SIG-M5 (cell line): ENCODE measurements at regions not wholly inside any gene's neighbourhood (a gene's known extent, or its start where the extent isn't known, plus 50 kb on each side); places are given as distances from the start of the nearest gene placed in this dataset.

Experiments used
- DNase-seq: peaks from one replicate; lab custom pipeline; 2025; lab: John Stamatoyannopoulos, UW

DNA sequence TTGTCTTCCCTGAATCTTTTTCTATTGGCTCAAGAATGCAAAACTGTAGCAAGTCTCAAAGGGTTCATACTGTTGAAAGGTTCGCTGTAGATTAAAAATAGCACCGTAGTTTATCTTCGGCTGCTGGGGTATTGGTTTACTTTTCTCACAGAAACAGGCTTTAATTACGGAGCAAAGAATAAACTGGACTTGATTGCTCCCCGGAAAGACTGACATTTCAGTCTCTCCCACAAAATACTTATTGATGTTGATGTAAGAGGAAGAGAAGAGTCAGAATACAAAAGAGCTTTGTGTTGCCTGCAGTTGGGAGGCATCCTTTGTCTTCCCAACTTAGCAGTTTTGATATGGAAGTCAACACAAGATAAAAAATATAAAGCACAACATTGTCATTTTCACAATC, 183.9 kb upstream of the DMAC1 start:
- DNase-seq = no peak

- DNase-seq = no peak
These were observed 183.3 kb upstream of the DMAC1 start for GRCh38 chr9:7982907-7983306.

DNA sequence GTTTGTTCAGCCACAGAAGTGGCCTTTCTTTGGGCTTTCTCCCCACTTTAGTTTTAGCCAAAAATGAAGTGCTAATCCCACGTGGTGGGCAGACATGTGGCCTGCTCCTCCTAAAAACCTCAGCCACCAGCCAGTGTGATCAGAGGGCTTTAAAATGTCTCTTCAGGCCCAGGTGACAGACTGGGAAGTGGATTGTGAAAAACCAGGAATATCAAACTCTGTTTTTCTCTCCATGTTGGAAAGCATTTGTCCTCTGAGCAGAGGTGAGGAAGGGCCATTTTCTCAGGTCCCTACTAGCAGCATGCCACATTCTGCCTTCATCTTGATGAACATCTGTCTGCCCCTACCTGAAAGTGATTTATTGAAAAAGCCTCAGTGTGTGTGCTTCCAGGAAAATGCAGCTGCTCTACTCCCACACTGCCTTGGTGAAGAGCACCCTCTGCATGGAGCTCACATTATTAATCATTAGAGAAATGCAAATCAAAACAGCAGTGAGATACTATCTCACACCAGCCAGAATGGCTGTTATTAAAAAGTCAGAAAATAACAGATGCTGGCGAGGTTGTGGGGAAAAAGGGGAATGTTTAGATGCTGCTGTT, 181.2 kb upstream of the DMAC1 start:
- no peak for DNase-seq

- DNase-seq = no peak
These were observed 180.5 kb upstream of the DMAC1 start for GRCh38 chr9:7980041-7980440.

GRCh38 chr9:7979611-7980010, 180.0 kb upstream of the DMAC1 start:
- no peak for DNase-seq

GRCh38 chr9:7977586-7977985, 178.0 kb upstream of the DMAC1 start:
- no peak for DNase-seq

DNA sequence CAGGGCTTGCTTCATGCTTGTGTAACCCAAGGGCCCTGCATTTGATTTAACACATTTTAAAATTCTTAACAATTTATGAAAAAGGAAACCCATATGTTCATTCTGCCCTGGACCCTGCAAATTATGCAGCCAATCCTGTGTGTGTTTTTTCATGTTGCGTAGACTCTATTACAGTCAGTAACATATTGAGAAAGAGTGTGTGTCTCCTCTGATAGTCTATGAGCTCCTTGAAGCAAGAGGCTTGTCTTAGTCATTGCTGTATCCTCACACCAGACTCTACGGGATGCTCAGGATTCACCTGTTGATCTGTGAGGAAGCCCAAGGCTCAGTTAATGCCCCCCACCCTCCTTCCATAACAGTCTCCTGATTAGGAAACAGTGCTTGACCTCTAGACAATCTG, 177.3 kb upstream of the DMAC1 start:
- DNase-seq = peak; percentile 6

DNA sequence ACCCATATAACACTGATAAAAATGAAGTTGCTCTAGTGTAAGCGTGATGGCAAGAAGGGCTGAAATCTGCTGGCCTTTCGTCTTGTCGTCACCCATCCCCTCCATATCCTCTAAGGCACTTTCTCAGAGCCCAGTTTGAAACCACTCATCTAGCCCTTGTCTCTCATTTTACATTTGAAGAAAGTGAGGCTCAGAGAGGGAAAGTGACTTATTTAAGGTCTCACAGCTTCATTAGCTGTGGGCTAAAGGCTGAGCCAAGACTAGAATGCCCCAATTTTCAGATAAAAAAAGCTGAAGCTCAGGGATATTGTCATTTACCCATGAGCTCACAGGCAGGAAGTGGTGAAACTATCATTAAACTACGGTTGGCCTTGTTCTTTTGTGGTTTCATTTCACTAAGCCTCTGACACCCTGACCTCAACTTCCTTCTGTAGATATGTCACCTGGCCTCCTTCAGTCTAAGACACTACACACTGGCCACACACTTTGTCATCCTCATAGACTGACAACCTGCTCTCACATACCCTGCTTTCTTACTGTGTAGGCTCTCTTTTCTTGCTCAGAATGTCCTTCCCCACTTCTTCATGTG, 176.7 kb upstream of the DMAC1 start:
- peak; percentile 84 for DNase-seq

DNA sequence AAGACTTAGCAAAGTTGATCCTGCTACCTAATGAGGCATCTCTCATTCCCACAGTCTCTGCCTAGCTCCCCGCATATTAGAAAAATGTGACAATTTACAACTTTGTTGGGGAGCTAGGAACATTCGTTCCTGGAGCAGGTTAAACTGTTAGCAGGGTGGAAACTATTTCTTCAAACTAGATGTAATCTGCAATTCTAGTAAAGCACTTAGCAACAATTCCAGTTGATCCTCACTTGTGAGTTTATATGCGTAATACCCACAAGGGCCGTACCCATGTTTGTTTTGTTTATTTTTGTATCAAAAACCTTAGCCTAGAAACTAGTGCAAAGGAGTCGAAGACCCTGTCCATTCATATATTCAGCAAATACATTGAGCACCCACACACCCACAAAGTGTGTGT, 175.8 kb upstream of the DMAC1 start:
- no peak for DNase-seq

DNA sequence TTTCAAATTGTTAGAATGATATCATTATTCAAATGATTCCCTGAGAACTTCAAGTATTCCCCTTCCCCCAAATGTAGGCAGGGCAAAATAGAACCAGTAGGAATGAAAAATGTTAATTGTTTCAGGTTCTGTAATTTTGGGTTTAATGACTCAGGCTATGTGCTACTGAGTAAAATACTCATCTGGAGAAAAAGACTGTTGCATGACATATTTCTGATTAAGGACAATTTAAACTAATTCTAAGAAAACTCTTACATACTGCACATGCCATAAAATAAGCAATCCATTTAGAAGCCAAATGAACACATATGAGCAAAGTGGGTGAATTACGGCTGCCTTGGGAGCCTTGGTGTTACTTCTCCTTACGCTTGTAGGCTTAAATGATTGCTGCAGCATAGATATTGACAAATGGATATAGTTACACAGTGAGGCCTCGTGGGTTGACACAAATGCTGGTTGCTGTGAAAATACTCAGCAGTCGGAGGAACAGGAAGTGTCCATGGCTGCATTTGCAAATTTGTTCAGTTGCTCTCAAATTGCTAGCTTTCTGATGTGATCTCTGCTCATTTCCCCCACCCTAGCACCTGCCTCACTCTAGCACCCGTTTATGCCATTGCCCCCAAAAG, 174.9 kb upstream of the DMAC1 start:
- no peak for DNase-seq

DNA sequence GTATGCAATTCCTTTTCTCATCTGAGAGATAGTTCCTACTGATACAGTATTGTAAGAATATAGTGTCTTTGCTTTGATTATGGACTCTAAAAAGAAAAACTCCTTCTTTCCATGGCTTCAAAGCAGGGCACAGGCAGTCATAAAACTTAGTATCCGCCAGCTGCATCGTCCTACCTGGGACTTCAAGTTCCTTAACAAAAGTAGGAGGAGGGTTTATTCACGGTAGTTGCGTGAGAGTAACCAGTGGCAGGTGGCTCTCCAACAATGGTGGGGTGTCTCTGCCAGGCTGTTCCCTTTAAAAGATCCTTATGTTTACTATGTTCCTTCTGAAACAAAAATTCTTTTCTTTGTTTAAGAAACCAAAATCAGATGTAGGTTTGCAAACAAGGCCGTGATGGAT, 173.5 kb upstream of the DMAC1 start:
- DNase-seq = no peak

GRCh38 chr9:7970681-7971330, 171.2 kb upstream of the DMAC1 start:
- no peak for DNase-seq

DNA sequence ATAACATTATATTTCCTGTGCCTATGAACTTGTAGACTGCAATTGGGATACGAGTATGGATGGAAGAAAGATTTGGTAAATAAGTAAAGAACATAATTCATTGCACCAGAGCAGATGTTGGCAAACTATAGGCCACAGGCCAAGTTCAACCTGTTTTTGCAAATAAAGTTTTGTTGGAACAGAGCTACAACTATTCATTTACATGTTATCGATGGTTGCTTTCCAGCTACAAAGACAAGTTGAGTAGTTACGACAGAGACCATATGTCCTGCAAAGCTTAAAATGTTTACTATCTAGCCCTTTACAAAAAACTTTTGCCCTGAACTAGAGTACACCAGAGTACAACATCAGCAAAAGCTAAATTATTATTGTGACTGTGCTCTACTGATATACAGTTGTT, 169.1 kb upstream of the DMAC1 start:
- no peak for DNase-seq

GRCh38 chr9:7967851-7968250, 168.3 kb upstream of the DMAC1 start:
- no peak for DNase-seq

GRCh38 chr9:7967093-7967827, 167.7 kb upstream of the DMAC1 start:
- DNase-seq = no peak

- DNase-seq = no peak
These were observed 165.5 kb upstream of the DMAC1 start for GRCh38 chr9:7965063-7965462.

DNA sequence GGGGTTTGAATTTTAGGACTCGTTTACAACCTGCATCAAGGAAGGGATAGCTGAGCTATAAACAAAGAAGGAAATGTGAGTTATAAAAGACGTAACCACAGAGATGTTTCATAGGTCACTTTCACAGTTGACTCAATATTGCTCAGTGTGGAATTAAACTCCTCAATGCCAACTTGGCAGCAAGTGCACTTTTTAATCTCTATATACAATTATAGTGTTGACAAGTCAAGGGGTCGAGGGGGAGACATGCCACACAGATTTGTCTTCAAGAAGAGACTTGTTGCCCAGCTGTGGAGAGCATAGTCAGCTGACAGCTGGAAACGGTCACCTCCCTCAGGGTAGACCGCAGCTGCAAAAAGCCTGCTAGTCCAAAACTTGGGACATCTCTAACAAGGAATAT, 163.4 kb upstream of the DMAC1 start:
- no peak for DNase-seq

GRCh38 chr9:7961076-7961475, 161.5 kb upstream of the DMAC1 start:
- no peak for DNase-seq

GRCh38 chr9:7960320-7961050, 160.9 kb upstream of the DMAC1 start:
- no peak for DNase-seq

GRCh38 chr9:7957803-7958202, 158.2 kb upstream of the DMAC1 start:
- no peak for DNase-seq

GRCh38 chr9:7947577-7947976, 148.0 kb upstream of the DMAC1 start:
- DNase-seq = no peak

- DNase-seq = no peak
These were observed 146.9 kb upstream of the DMAC1 start for GRCh38 chr9:7946458-7946857.
